GM12878 (cell line): ENCODE measurements at regions not wholly inside any gene's neighbourhood (a gene's known extent, or its start where the extent isn't known, plus 50 kb on each side); places are given as distances from the start of the nearest gene placed in this dataset.

Experiments
- ATAC-seq: fragments of 200-7000 bp; cut with Tn5 transposase; 3 replicates; pipeline ENCODE4 v1.9.1; 2020; ENCODE audit warnings: mild to moderate bottlenecking, moderate library complexity
- BruUV-seq: library from RNA; stranded (reverse); fragments of 400-500 nt; replicated peaks from 2 replicates; lab custom pipeline; 2021; lab: Mats Ljungman, UMichigan
- CTCF ChIA-PET: fragments of 300-600 bp; sonication (Branson Sonifier 250); formaldehyde crosslinking; extraction: SDS; loops from one replicate; lab custom pipeline; 2021; ENCODE audit warnings: inconsistent platforms; lab: Yijun Ruan, JAX
- POLR2A ChIA-PET: fragments of 350-600 bp; formaldehyde crosslinking; extraction: SDS; loops from one replicate; lab custom pipeline; 2021; ENCODE audit warnings: inconsistent platforms; lab: Charles Lee
- RAD21 ChIA-PET: fragments of 300-600 bp; sonication (Branson Sonifier 250); formaldehyde crosslinking; loops from one replicate; lab custom pipeline; 2023; ENCODE audit warnings: antibody characterized with exemption; ENCODE audit not compliant: unreplicated experiment; lab: Charles Lee
- SMC1A ChIA-PET: fragments of 300-600 bp; sonication (Branson Sonifier 250); formaldehyde crosslinking; loops from one replicate; lab custom pipeline; 2023; ENCODE audit not compliant: unreplicated experiment, uncharacterized antibody; lab: Charles Lee
- DNase-seq: peaks from one replicate; pipeline ENCODE4 v3.0.0-alpha.2; 2011; ENCODE audit warnings: low read depth, low spot score
- FAIRE-seq: peaks from 3 replicates; lab custom pipeline; 2011; peaks lifted over from hg19 to GRCh38; lab: Jason Lieb, UNC
- H2AFZ ChIP-seq: 2 replicates; pipeline ENCODE4 v1.6.0; 2011; ENCODE audit warnings: low read depth, low read length, control low read depth; ENCODE audit not compliant: control insufficient read depth
- H3K27ac ChIP-seq: 2 replicates; pipeline ENCODE4 v1.5.1; 2011; ENCODE audit warnings: control low read depth; ENCODE audit not compliant: control insufficient read depth, insufficient read depth
- H3K27me3 ChIP-seq, 2 experiments: replicated peaks in 1 of 2; 2 replicates each; pipeline versions ENCODE4 v1.6.0 to v1.6.1; 2011; ENCODE audit warnings: low read length in 1 of 2; ENCODE audit not compliant: control insufficient read depth in 2 of 2, insufficient read depth in 2 of 2
- H3K36me3 ChIP-seq, 2 experiments: 2 replicates each; pipeline ENCODE4 v1.5.1; 2011; ENCODE audit warnings: low read length in 1 of 2; ENCODE audit not compliant: control insufficient read depth in 2 of 2, insufficient read depth in 2 of 2
- H3K4me1 ChIP-seq: 2 replicates; pipeline ENCODE4 v1.6.1; 2011; ENCODE audit warnings: mild to moderate bottlenecking, low read length, moderate library complexity, mixed read lengths; ENCODE audit not compliant: control insufficient read depth, insufficient read depth
- H3K4me2 ChIP-seq: 2 replicates; pipeline ENCODE4 v1.6.0; 2011; ENCODE audit warnings: control low read depth; ENCODE audit not compliant: control insufficient read depth, insufficient read depth
- H3K4me3 ChIP-seq: fragments of 200-600 bp; sonication (generic); 2 replicates; pipeline ENCODE4 v1.5.1; 2016
- H3K79me2 ChIP-seq: 2 replicates; pipeline ENCODE4 v1.6.0; 2011; ENCODE audit warnings: low read length; ENCODE audit not compliant: control insufficient read depth, insufficient read depth
- H3K9ac ChIP-seq: 2 replicates; pipeline ENCODE4 v1.8.0; 2011; ENCODE audit warnings: low read length, control low read depth, mixed read lengths; ENCODE audit not compliant: control insufficient read depth, insufficient read depth
- H3K9me3 ChIP-seq: replicated peaks from 3 replicates; pipeline ENCODE4 v1.5.1; 2011; ENCODE audit warnings: mild to moderate bottlenecking, low read length; ENCODE audit not compliant: control insufficient read depth, insufficient read depth
- H4K20me1 ChIP-seq: 2 replicates; pipeline ENCODE4 v1.6.0; 2011; ENCODE audit not compliant: control insufficient read depth, insufficient read depth
- MEF2B ChIP-seq: fragments of 450-650 bp; IDR thresholded peaks from 2 replicates; pipeline ENCODE4 v1.6.1; 2018; ENCODE audit warnings: mild to moderate bottlenecking, moderate library complexity; ENCODE audit not compliant: partially characterized antibody, poor library complexity, severe bottlenecking
- PBX3 ChIP-seq: IDR thresholded peaks from 2 replicates; pipeline ENCODE4 v1.6.1; 2011; ENCODE audit warnings: mild to moderate bottlenecking, low read depth, low read length, moderate library complexity; ENCODE audit not compliant: insufficient replicate concordance
- SREBF1 ChIP-seq: IDR thresholded peaks from 2 replicates; pipeline ENCODE4 v1.6.1; 2012; ENCODE audit warnings: mild to moderate bottlenecking, low read length
- TAF1 ChIP-seq: IDR thresholded peaks from 2 replicates; pipeline ENCODE4 v1.6.1; 2011; ENCODE audit warnings: mild to moderate bottlenecking, low read depth, low read length, borderline replicate concordance
- YY1 ChIP-seq: IDR thresholded peaks from 2 replicates; pipeline ENCODE4 v1.6.1; 2011; ENCODE audit warnings: low read depth, mild to moderate bottlenecking, low read length
- WGBS: methylation state at CpG from one replicate; pipeline ENCODE4 v1.1.6; 2016; ENCODE audit warnings: low lambda C conversion rate; ENCODE audit not compliant: insufficient replicate concordance, insufficient coverage; ENCODE audit errors: missing lambda C conversion rate; 5-methylcytosine and 5-hydroxymethylcytosine counted together
- in situ Hi-C: fragments of 300-500 bp; cut with MboI; formaldehyde crosslinking; loops from 9 replicates; pipeline ENCODE4 v1.14.3; 2018; ENCODE audit warnings: mixed read lengths
- intact Hi-C: fragments of 100-400 bp; cut with micrococcal nuclease; formaldehyde crosslinking; loops from one replicate; pipeline ENCODE4 v1.14.2; 2022; ENCODE audit not compliant: unreplicated experiment
- TF ChIP-seq, protein P1 (sequence below): IDR thresholded peaks from 2 replicates; pipeline ENCODE4 v1.6.1; 2011; ENCODE audit warnings: low read depth, mild to moderate bottlenecking, low read length, moderate library complexity, borderline replicate concordance; ENCODE audit errors: extremely low read depth
- TF ChIP-seq, protein P2 (sequence below): fragments of 450-650 bp; IDR thresholded peaks from 2 replicates; pipeline ENCODE4 v1.6.1; 2017; ENCODE audit warnings: antibody characterized with exemption, mild to moderate bottlenecking, moderate library complexity
- TF ChIP-seq, protein P3 (sequence below): IDR thresholded peaks from 2 replicates; pipeline ENCODE4 v1.6.1; 2011; ENCODE audit warnings: borderline replicate concordance, low read depth, mild to moderate bottlenecking, moderate library complexity, mixed read lengths, low read length; ENCODE audit not compliant: insufficient read depth; ENCODE audit errors: extremely low read length

GRCh38 chr6:4640139-4640538 lies 136.1 kb upstream of the CDYL start:
- no peaks in the 10 kb centered on the region for H4K20me1 ChIP-seq
- RAD21 ChIA-PET = no interaction called here
- no peaks in the 10 kb centered on the region for H3K9me3 ChIP-seq
- in situ Hi-C loops = no loop called here
- no peak overlapping the region for H3K4me2 ChIP-seq
- no peaks in the 10 kb centered on the region for H3K79me2 ChIP-seq
- H3K27me3 ChIP-seq = no peaks in the 10 kb centered on the region
- BruUV-seq = no TSS peak
- TF ChIP-seq, protein P1, sequence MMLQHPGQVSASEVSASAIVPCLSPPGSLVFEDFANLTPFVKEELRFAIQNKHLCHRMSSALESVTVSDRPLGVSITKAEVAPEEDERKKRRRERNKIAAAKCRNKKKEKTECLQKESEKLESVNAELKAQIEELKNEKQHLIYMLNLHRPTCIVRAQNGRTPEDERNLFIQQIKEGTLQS = no peak
- TF ChIP-seq PBX3 = no peak
- TF ChIP-seq TAF1 = no peak
- TF ChIP-seq MEF2B = no peak
- TF ChIP-seq, protein P2, sequence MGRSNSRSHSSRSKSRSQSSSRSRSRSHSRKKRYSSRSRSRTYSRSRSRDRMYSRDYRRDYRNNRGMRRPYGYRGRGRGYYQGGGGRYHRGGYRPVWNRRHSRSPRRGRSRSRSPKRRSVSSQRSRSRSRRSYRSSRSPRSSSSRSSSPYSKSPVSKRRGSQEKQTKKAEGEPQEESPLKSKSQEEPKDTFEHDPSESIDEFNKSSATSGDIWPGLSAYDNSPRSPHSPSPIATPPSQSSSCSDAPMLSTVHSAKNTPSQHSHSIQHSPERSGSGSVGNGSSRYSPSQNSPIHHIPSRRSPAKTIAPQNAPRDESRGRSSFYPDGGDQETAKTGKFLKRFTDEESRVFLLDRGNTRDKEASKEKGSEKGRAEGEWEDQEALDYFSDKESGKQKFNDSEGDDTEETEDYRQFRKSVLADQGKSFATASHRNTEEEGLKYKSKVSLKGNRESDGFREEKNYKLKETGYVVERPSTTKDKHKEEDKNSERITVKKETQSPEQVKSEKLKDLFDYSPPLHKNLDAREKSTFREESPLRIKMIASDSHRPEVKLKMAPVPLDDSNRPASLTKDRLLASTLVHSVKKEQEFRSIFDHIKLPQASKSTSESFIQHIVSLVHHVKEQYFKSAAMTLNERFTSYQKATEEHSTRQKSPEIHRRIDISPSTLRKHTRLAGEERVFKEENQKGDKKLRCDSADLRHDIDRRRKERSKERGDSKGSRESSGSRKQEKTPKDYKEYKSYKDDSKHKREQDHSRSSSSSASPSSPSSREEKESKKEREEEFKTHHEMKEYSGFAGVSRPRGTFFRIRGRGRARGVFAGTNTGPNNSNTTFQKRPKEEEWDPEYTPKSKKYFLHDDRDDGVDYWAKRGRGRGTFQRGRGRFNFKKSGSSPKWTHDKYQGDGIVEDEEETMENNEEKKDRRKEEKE = no peak
- TF ChIP-seq, protein P3, sequence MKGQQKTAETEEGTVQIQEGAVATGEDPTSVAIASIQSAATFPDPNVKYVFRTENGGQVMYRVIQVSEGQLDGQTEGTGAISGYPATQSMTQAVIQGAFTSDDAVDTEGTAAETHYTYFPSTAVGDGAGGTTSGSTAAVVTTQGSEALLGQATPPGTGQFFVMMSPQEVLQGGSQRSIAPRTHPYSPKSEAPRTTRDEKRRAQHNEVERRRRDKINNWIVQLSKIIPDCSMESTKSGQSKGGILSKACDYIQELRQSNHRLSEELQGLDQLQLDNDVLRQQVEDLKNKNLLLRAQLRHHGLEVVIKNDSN = no peak
- no peak for TF ChIP-seq YY1
- TF ChIP-seq SREBF1 = no peak
- 36% methylated on average over 4 of the region's 4 CpGs for WGBS
- DNase-seq (no peak), FAIRE-seq (no peak), ATAC-seq (no peak)
- CTCF ChIA-PET = no interaction called here
- intact Hi-C loops = no loop called here
- no peaks in the 10 kb centered on the region for H3K4me1 ChIP-seq
- no peak overlapping the region for H3K4me3 ChIP-seq
- H3K9ac ChIP-seq = no peak overlapping the region
- POLR2A ChIA-PET = no interaction called here
- no peak overlapping the region for H2AFZ ChIP-seq
- H3K27ac ChIP-seq = no peak overlapping the region
- SMC1A ChIA-PET = no interaction called here
- no peaks in the 10 kb centered on the region for H3K36me3 ChIP-seq
